ENCODE measurements at regions not wholly inside any gene's neighbourhood (a gene's known extent, or its start where the extent isn't known, plus 50 kb on each side); places are given as distances from the start of the nearest gene placed in this dataset.
"Not testable (repeated sequence)": the region's sequence is repeated elsewhere in the genome, so short reads cannot be mapped to it uniquely, and the experiment has no call there.

GRCh38 chr3:109918740-109919139 lies 581.4 kb upstream of the DPPA4 start:
- no peak for DNase-seq

- DNase-seq: no peak
These were observed 583.4 kb upstream of the DPPA4 start for GRCh38 chr3:109920749-109921148.

GRCh38 chr3:109921509-109921908 lies 584.2 kb upstream of the DPPA4 start:
- no peak for DNase-seq

GRCh38 chr3:109922856-109923255 lies 585.5 kb upstream of the DPPA4 start:
- no peak for DNase-seq

- DNase-seq: no peak
These were observed 586.1 kb upstream of the DPPA4 start for GRCh38 chr3:109923431-109923830.

- no peak for DNase-seq
These were observed 586.9 kb upstream of the DPPA4 start for GRCh38 chr3:109924196-109924595.

GRCh38 chr3:109926376-109926775 lies 589.0 kb upstream of the DPPA4 start:
- DNase-seq: no peak

- DNase-seq: peak; percentile 4 to 21
These were observed 589.8 kb upstream of the DPPA4 start for GRCh38 chr3:109927161-109927560.

GRCh38 chr3:109927726-109928125 lies 590.4 kb upstream of the DPPA4 start:
- DNase-seq: no peak

GRCh38 chr3:109930582-109930981 lies 593.2 kb upstream of the DPPA4 start:
- no peak for DNase-seq

- no peak for DNase-seq
These were observed 596.2 kb upstream of the DPPA4 start for GRCh38 chr3:109933576-109933975.

- no peak for DNase-seq
These were observed 602.5 kb upstream of the DPPA4 start for GRCh38 chr3:109939817-109940216.

GRCh38 chr3:109943181-109943580 lies 605.8 kb upstream of the DPPA4 start:
- DNase-seq: no peak

GRCh38 chr3:109944836-109945235 lies 607.5 kb upstream of the DPPA4 start:
- DNase-seq: no peak

- DNase-seq: no peak
These were observed 615.6 kb upstream of the DPPA4 start for GRCh38 chr3:109952924-109953323.

GRCh38 chr3:109963831-109964230 lies 626.5 kb upstream of the DPPA4 start:
- DNase-seq: peak in 1 of 2 experiments; percentile 6

GRCh38 chr3:109973733-109974132 lies 636.4 kb upstream of the DPPA4 start:
- DNase-seq: peak in 1 of 2 experiments; percentile 7

GRCh38 chr3:109977897-109978296 lies 640.6 kb upstream of the DPPA4 start:
- DNase-seq: no peak

- DNase-seq: no peak
These were observed 644.9 kb upstream of the DPPA4 start for GRCh38 chr3:109982201-109982600.

GRCh38 chr3:109984976-109985375 lies 647.6 kb upstream of the DPPA4 start:
- DNase-seq: no peak

- no peak for DNase-seq
These were observed 648.7 kb upstream of the DPPA4 start for GRCh38 chr3:109985943-109986555.

- no peak for DNase-seq
These were observed 657.5 kb upstream of the DPPA4 start for GRCh38 chr3:109994853-109995252.

GRCh38 chr3:109995377-109995776 lies 658.0 kb upstream of the DPPA4 start:
- DNase-seq: no peak

- DNase-seq: not testable (repeated sequence)
These were observed 664.6 kb upstream of the DPPA4 start for GRCh38 chr3:110001905-110002304.

- no peak for DNase-seq
These were observed 669.6 kb upstream of the DPPA4 start for GRCh38 chr3:110006913-110007312.
